Right lobe of liver (tissue), 6 donors: ENCODE measurements at regions not wholly inside any gene's neighbourhood (a gene's known extent, or its start where the extent isn't known, plus 50 kb on each side); places are given as distances from the start of the nearest gene placed in this dataset.
"Not testable (repeated sequence)": the region's sequence is repeated elsewhere in the genome, so short reads cannot be mapped to it uniquely, and the experiment has no call there.

Experiments
- ATAC-seq, 4 donors: fragments of 200-7000 bp; cut with Tn5 transposase; one replicate each; pipeline ENCODE4 v1.9.1; 2020; ENCODE audit warnings: mild to moderate bottlenecking in 4 of 4, moderate library complexity in 4 of 4
- DNase-seq, 3 donors: peaks; one replicate each; pipeline ENCODE4 v3.0.0-alpha.2; 2020
- H3K27ac ChIP-seq, 3 donors: fragments of 200-600 bp; one replicate each; pipeline ENCODE4 v1.8.0; 2022
- H3K27me3 ChIP-seq, 2 donors: fragments of 200-600 bp; one replicate each; pipeline ENCODE4 v1.8.0; 2022
- H3K36me3 ChIP-seq, 4 donors: fragments of 200-600 bp; sonication (generic) in 1 of 4; one replicate each; pipeline versions ENCODE4 v1.5.1 to v1.8.0; 2017 to 2022; ENCODE audit warnings: control low read depth in 1 of 4
- H3K4me1 ChIP-seq, 4 donors: fragments of 200-600 bp; sonication (generic) in 1 of 4; one replicate each; pipeline versions ENCODE4 v1.5.1 to v1.8.0; 2017 to 2022; ENCODE audit warnings: control low read depth in 1 of 4
- H3K4me3 ChIP-seq, 3 donors: fragments of 200-600 bp; one replicate each; pipeline ENCODE4 v1.8.0; 2022
- H3K9me3 ChIP-seq, 4 donors: fragments of 200-600 bp; sonication (generic) in 1 of 4; one replicate each; pipeline versions ENCODE4 v1.5.1 to v1.8.0; 2017 to 2022; ENCODE audit warnings: control low read depth in 1 of 4
- CTCF ChIP-seq, 4 donors: fragments of 200-600 bp in 3 of 4; fragments of 450-650 bp in 1 of 4; IDR thresholded peaks; one replicate each; pipeline versions ENCODE4 v1.5.1 to v1.8.0; 2016 to 2022; ENCODE audit warnings: antibody characterized with exemption in 4 of 4, mild to moderate bottlenecking in 2 of 4
- POLR2A ChIP-seq: fragments of 450-650 bp; IDR thresholded peaks from one replicate; pipeline ENCODE4 v1.6.1; 2017; ENCODE audit warnings: antibody characterized with exemption, mild to moderate bottlenecking
- WGBS: methylation state at CpG from one replicate; pipeline ENCODE4 v1.1.6; 2018; ENCODE audit warnings: low coverage, low lambda C conversion rate; ENCODE audit not compliant: insufficient coverage; ENCODE audit errors: missing lambda C conversion rate; 5-methylcytosine and 5-hydroxymethylcytosine counted together
- intact Hi-C, 2 donors: fragments of 100-400 bp; cut with DNase I; formaldehyde crosslinking; loops; one replicate each; pipeline versions ENCODE4 v1.11.2 to v1.14.1; 2022
- donor health status: DM: no; HTN: yes; CAD: no.
- donor health status: DM: no; HTN: no; CAD: no.
- donor health status: DM: no; HTN: no; CAD: no.
- donor health status: DM: no; HTN: yes; CAD: no.
- donor health status: DM: no; HTN: yes; CAD: no.

- Histone ChIP-seq H3K27me3 (no peaks in the 10 kb centered on the region), H3K36me3 (no peaks in the 10 kb centered on the region), H3K27ac (no peak overlapping the region), H3K4me1 (no peaks in the 10 kb centered on the region), H3K9me3 (peaks cover 0 to 4% (median 0%) of the 10 kb centered on the region in 4 donors), H3K4me3 (no peak overlapping the region)
- intact Hi-C loops = no loop called here
- no peak for TF ChIP-seq POLR2A
- no peak for TF ChIP-seq CTCF (IDR thresholded peaks at IDR 0.05)
- WGBS = 17% methylated on average over 1 of the region's 1 CpG
- ATAC-seq (no peak), DNase-seq (no peak)
These were observed 424.7 kb upstream of the ST8SIA4 start for GRCh38 chr5:101327816-101328215.

- H3K27me3 ChIP-seq = no peaks in the 10 kb centered on the region
- H3K4me3 ChIP-seq = no peak overlapping the region
- intact Hi-C loops = no loop called here
- no peak for ATAC-seq
- H3K9me3 ChIP-seq = peaks cover 0 to 4% (median 0%) of the 10 kb centered on the region in 4 donors
- no peaks in the 10 kb centered on the region for H3K4me1 ChIP-seq
- TF ChIP-seq CTCF (IDR thresholded peaks at IDR 0.05) = no peak
- no peak for TF ChIP-seq POLR2A
- DNase-seq = no peak
- no peaks in the 10 kb centered on the region for H3K36me3 ChIP-seq
- no peak overlapping the region for H3K27ac ChIP-seq
These were observed 423.7 kb upstream of the ST8SIA4 start for GRCh38 chr5:101326766-101327165.

- H3K4me3 ChIP-seq, H3K4me1 ChIP-seq, H3K9me3 ChIP-seq, ATAC-seq, H3K27me3 ChIP-seq, intact Hi-C loops, H3K36me3 ChIP-seq, H3K27ac ChIP-seq, DNase-seq: not testable (repeated sequence)
- 41% methylated on average over 6 of the region's 7 CpGs for WGBS
These were observed 413.3 kb upstream of the ST8SIA4 start for GRCh38 chr5:101316401-101316800.

GRCh38 chr5:101306391-101307137, 403.5 kb upstream of the ST8SIA4 start:
- Histone ChIP-seq H3K27me3 (no peaks in the 10 kb centered on the region), H3K36me3 (no peaks in the 10 kb centered on the region), H3K27ac (no peak overlapping the region), H3K9me3 (no peaks in the 10 kb centered on the region), H3K4me3 (no peak overlapping the region), H3K4me1 (no peaks in the 10 kb centered on the region)
- TF ChIP-seq POLR2A (no peak), CTCF (IDR thresholded peaks at IDR 0.05) (no peak)
- 39% methylated on average over 5 of the region's 5 CpGs for WGBS
- ATAC-seq = no peak
- intact Hi-C loops = no loop called here
- DNase-seq = no peak

GRCh38 chr5:101296477-101296876, 393.4 kb upstream of the ST8SIA4 start:
- Histone ChIP-seq H3K4me1 (no peaks in the 10 kb centered on the region), H3K9me3 (no peaks in the 10 kb centered on the region), H3K4me3 (no peak overlapping the region), H3K27ac (no peak overlapping the region), H3K27me3 (no peaks in the 10 kb centered on the region), H3K36me3 (no peaks in the 10 kb centered on the region)
- ATAC-seq = no peak
- TF ChIP-seq POLR2A (no peak), CTCF (IDR thresholded peaks at IDR 0.05) (no peak)
- intact Hi-C loops = no loop called here
- no peak for DNase-seq
